Fibroblast of the aortic adventitia (primary cell): ENCODE measurements at regions not wholly inside any gene's neighbourhood (a gene's known extent, or its start where the extent isn't known, plus 50 kb on each side); places are given as distances from the start of the nearest gene placed in this dataset.

Experiments used
- DNase-seq: peaks from one replicate; pipeline ENCODE4 v3.0.0-alpha.2; 2010; ENCODE audit warnings: low read depth
- H3K4me3 ChIP-seq: 2 replicates; pipeline ENCODE4 v1.5.1; 2011; ENCODE audit warnings: low read depth, mild to moderate bottlenecking, control low read depth, low read length, moderate library complexity
- TF ChIP-seq, protein P1 (sequence below): IDR thresholded peaks from 2 replicates; pipeline ENCODE4 v1.5.1; 2011; ENCODE audit warnings: mild to moderate bottlenecking, low read length, control low read depth, inconsistent platforms; ENCODE audit not compliant: insufficient read depth

- TF ChIP-seq, protein P1, sequence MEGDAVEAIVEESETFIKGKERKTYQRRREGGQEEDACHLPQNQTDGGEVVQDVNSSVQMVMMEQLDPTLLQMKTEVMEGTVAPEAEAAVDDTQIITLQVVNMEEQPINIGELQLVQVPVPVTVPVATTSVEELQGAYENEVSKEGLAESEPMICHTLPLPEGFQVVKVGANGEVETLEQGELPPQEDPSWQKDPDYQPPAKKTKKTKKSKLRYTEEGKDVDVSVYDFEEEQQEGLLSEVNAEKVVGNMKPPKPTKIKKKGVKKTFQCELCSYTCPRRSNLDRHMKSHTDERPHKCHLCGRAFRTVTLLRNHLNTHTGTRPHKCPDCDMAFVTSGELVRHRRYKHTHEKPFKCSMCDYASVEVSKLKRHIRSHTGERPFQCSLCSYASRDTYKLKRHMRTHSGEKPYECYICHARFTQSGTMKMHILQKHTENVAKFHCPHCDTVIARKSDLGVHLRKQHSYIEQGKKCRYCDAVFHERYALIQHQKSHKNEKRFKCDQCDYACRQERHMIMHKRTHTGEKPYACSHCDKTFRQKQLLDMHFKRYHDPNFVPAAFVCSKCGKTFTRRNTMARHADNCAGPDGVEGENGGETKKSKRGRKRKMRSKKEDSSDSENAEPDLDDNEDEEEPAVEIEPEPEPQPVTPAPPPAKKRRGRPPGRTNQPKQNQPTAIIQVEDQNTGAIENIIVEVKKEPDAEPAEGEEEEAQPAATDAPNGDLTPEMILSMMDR, result no peak
- no peak for DNase-seq
- no peak overlapping the region for H3K4me3 ChIP-seq
These were observed 346.6 kb upstream of the MEIS2 start for GRCh38 chr15:37446921-37447320.

GRCh38 chr15:37452498-37452897 lies 352.1 kb upstream of the MEIS2 start:
- TF ChIP-seq, protein P1, result no peak
- no peak overlapping the region for H3K4me3 ChIP-seq
- DNase-seq, result no peak

DNA sequence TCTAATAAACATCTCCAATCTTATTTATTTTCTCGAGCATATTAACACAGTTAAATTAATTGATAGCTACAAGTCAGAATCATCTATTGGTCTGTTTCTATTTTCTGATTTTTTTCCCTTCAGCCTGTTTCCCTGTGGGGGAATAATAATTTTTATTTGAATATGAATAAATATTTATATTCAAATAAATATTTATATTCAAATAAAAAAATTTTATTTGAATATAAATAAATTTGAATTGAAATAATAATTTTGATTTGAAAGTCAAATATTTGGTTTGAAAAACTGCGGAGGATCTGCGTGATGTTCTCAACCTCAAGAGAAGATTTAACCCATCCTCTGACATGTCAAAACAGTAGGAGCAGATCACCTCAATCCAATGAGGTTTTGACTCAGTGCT lies 380.1 kb upstream of the MEIS2 start:
- H3K4me3 ChIP-seq, result no peak overlapping the region
- DNase-seq, result no peak
- TF ChIP-seq, protein P1, result no peak

DNA sequence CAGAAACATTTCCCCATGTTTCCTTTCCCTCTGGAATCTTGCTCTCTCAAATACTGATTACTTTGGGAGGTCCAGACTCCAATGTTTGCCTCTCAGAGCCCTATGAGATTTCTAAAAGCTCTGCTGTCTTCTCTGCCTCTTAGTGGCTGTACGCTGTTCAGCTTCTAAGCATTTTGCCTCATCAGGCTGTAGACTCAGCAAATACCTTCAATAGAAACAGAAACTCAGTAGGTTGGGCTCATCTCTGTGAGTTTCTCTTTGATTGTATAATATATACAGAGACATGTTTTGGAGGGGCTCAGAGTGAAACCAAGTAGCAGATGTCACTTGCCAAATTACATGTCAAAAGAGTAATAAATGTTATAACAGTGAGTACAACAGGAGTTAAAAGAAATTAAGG lies 380.8 kb upstream of the MEIS2 start:
- TF ChIP-seq, protein P1, result no peak
- no peak overlapping the region for H3K4me3 ChIP-seq
- DNase-seq, result no peak

DNA sequence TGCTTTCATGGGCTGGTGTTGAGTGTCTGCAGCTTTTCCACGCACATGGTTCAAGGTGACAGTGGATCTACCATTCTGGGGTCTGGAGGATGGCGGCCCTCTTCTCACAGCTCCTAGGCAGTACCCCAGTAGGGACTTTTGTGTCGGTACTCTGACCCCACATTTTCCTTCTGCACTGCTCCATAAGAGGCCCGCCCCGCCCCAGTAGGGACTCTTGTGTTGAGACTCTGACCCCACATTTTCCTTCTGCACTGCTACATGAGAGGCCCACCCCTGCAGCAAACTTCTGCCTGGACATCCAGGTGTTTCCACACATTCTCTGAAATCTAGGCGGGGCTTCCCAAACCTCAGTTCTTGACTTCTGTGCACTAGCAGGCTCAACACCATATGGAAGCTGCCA lies 383.4 kb upstream of the MEIS2 start:
- TF ChIP-seq, protein P1, result no peak
- no peak for DNase-seq

GRCh38 chr15:37485056-37485455 lies 384.7 kb upstream of the MEIS2 start:
- TF ChIP-seq, protein P1, result no peak
- DNase-seq, result no peak
- H3K4me3 ChIP-seq, result no peak overlapping the region

More for the DNA sequence above, 383.4 kb upstream of the MEIS2 start:
- no peak overlapping the region for H3K4me3 ChIP-seq

GRCh38 chr15:37490707-37491106 lies 390.4 kb upstream of the MEIS2 start:
- TF ChIP-seq, protein P1, result no peak
- H3K4me3 ChIP-seq, result no peak overlapping the region
- DNase-seq, result no peak
